ENCODE measurements at regions not wholly inside any gene's neighbourhood (a gene's known extent, or its start where the extent isn't known, plus 50 kb on each side); places are given as distances from the start of the nearest gene placed in this dataset.

- intact Hi-C loops (cut with micrococcal nuclease; ENCODE audit: unreplicated experiment), result no loop called here
- CTCF ChIA-PET, result interaction anchor here (0.7 kb wide), 1 partner anchor 85 kb away, joined by 4 read pairs; no protein-coding TSS in a partner anchor
- H3K9me3 Mint-ChIP-seq (ENCODE audit: low read depth, unreplicated experiment), result peaks cover 27% of the 10 kb centered on the region
- no peaks in the 10 kb centered on the region for H3K36me3 Mint-ChIP-seq (ENCODE audit: insufficient read depth, unreplicated experiment)
- H3K4me1 Mint-ChIP-seq (ENCODE audit: low read depth, unreplicated experiment), result no peaks in the 10 kb centered on the region
- TF ChIP-seq CTCF (IDR thresholded peaks at IDR 0.05; ENCODE audit: unreplicated experiment), result no peak
- H3K4me3 Mint-ChIP-seq (ENCODE audit: low read depth, unreplicated experiment), result no peak overlapping the region
- BruUV-seq (replicated peaks), result no TSS peak
- no peaks in the 10 kb centered on the region for H3K27me3 Mint-ChIP-seq (ENCODE audit: unreplicated experiment)
- no peak overlapping the region for H3K27ac Mint-ChIP-seq (ENCODE audit: unreplicated experiment)
- DNase-seq, result no peak
These were observed 741.4 kb upstream of the VSTM2A start for GRCh38 chr7:53800746-53801145.

GRCh38 chr7:53806119-53806518, 736.1 kb upstream of the VSTM2A start:
- Mint-ChIP-seq H3K27me3 (ENCODE audit: unreplicated experiment) (no peaks in the 10 kb centered on the region), H3K9me3 (ENCODE audit: low read depth, unreplicated experiment) (peaks cover 21% of the 10 kb centered on the region), H3K36me3 (ENCODE audit: insufficient read depth, unreplicated experiment) (no peaks in the 10 kb centered on the region), H3K4me1 (ENCODE audit: low read depth, unreplicated experiment) (no peaks in the 10 kb centered on the region), H3K27ac (ENCODE audit: unreplicated experiment) (no peak overlapping the region), H3K4me3 (ENCODE audit: low read depth, unreplicated experiment) (no peak overlapping the region)
- TF ChIP-seq CTCF (IDR thresholded peaks at IDR 0.05; ENCODE audit: unreplicated experiment), result no peak
- no TSS peak for BruUV-seq (replicated peaks)
- intact Hi-C loops (cut with micrococcal nuclease; ENCODE audit: unreplicated experiment), result no loop called here
- no peak for DNase-seq
- CTCF ChIA-PET, result no interaction called here

- Mint-ChIP-seq H3K4me1 (ENCODE audit: low read depth, unreplicated experiment) (no peaks in the 10 kb centered on the region), H3K9me3 (ENCODE audit: low read depth, unreplicated experiment) (peaks cover 17% of the 10 kb centered on the region), H3K4me3 (ENCODE audit: low read depth, unreplicated experiment) (no peak overlapping the region), H3K27ac (ENCODE audit: unreplicated experiment) (no peak overlapping the region), H3K27me3 (ENCODE audit: unreplicated experiment) (no peaks in the 10 kb centered on the region), H3K36me3 (ENCODE audit: insufficient read depth, unreplicated experiment) (peaks cover 5% of the 10 kb centered on the region)
- DNase-seq, result no peak
- intact Hi-C loops (cut with micrococcal nuclease; ENCODE audit: unreplicated experiment), result no loop called here
- CTCF ChIA-PET, result no interaction called here
- no peak for TF ChIP-seq CTCF (IDR thresholded peaks at IDR 0.05; ENCODE audit: unreplicated experiment)
- no TSS peak for BruUV-seq (replicated peaks)
These were observed 730.6 kb upstream of the VSTM2A start for GRCh38 chr7:53811555-53812079.

- Mint-ChIP-seq H3K9me3 (ENCODE audit: low read depth, unreplicated experiment) (peaks cover 18% of the 10 kb centered on the region), H3K27ac (ENCODE audit: unreplicated experiment) (no peak overlapping the region), H3K27me3 (ENCODE audit: unreplicated experiment) (no peaks in the 10 kb centered on the region), H3K36me3 (ENCODE audit: insufficient read depth, unreplicated experiment) (peaks cover 5% of the 10 kb centered on the region), H3K4me3 (ENCODE audit: low read depth, unreplicated experiment) (no peak overlapping the region), H3K4me1 (ENCODE audit: low read depth, unreplicated experiment) (no peaks in the 10 kb centered on the region)
- no TSS peak for BruUV-seq (replicated peaks)
- TF ChIP-seq CTCF (IDR thresholded peaks at IDR 0.05; ENCODE audit: unreplicated experiment), result no peak
- intact Hi-C loops (cut with micrococcal nuclease; ENCODE audit: unreplicated experiment), result no loop called here
- CTCF ChIA-PET, result no interaction called here
- DNase-seq, result no peak
These were observed 730.0 kb upstream of the VSTM2A start for GRCh38 chr7:53812135-53812534.
